Lower leg skin (tissue), 3 donors: ENCODE measurements at regions not wholly inside any gene's neighbourhood (a gene's known extent, or its start where the extent isn't known, plus 50 kb on each side); places are given as distances from the start of the nearest gene placed in this dataset.

Experiments
- CTCF ChIP-seq, 3 donors: fragments of 450-650 bp; IDR thresholded peaks; one replicate each; pipeline ENCODE4 v1.5.1; 2016; ENCODE audit warnings: antibody characterized with exemption in 3 of 3, mild to moderate bottlenecking in 3 of 3, moderate library complexity in 2 of 3
- POLR2A ChIP-seq, 2 donors: fragments of 450-650 bp; IDR thresholded peaks; one replicate each; pipeline ENCODE4 v1.6.1; 2016 to 2017; ENCODE audit warnings: antibody characterized with exemption in 2 of 2, mild to moderate bottlenecking in 1 of 2, moderate library complexity in 1 of 2

- TF ChIP-seq CTCF (IDR thresholded peaks at IDR 0.05) (no peak), POLR2A (IDR thresholded peaks at IDR 0.05) (no peak)
Measured at GRCh38 chr10:8193546-8193945, 139.1 kb downstream of the GATA3 start.
